SK-N-SH (cell line): ENCODE measurements at regions not wholly inside any gene's neighbourhood (a gene's known extent, or its start where the extent isn't known, plus 50 kb on each side); places are given as distances from the start of the nearest gene placed in this dataset.

Experiments used
- CTCF ChIP-seq: fragments of 200-600 bp; sonication (generic); IDR thresholded peaks from 2 replicates; pipeline ENCODE4 v1.6.1; 2017; ENCODE audit warnings: antibody characterized with exemption, mild to moderate bottlenecking, moderate library complexity
- EP300 ChIP-seq, 2 experiments: IDR thresholded peaks; 2 replicates each; pipeline versions ENCODE4 v1.4.0 to v1.6.1; 2012; ENCODE audit warnings: borderline replicate concordance in 1 of 2, low read depth in 1 of 2, low read length in 1 of 2
- NFIC ChIP-seq: IDR thresholded peaks from 2 replicates; pipeline ENCODE4 v1.4.0; 2012; ENCODE audit warnings: borderline replicate concordance
- POLR2AphosphoS5 ChIP-seq: IDR thresholded peaks from 2 replicates; pipeline ENCODE4 v1.6.1; 2012; ENCODE audit warnings: low read depth, low read length
- TAF1 ChIP-seq: IDR thresholded peaks from 2 replicates; pipeline ENCODE4 v1.6.1; 2012; ENCODE audit warnings: low read depth, mild to moderate bottlenecking, low read length, moderate library complexity, borderline replicate concordance
- TEAD4 ChIP-seq: IDR thresholded peaks from 2 replicates; pipeline ENCODE4 v1.4.0; 2012; ENCODE audit warnings: mild to moderate bottlenecking, borderline replicate concordance; ENCODE audit not compliant: insufficient read depth
- TF ChIP-seq, protein P1 (sequence below): IDR thresholded peaks from 2 replicates; pipeline ENCODE4 v1.4.0; 2012; ENCODE audit warnings: low read depth, borderline replicate concordance
- TF ChIP-seq, protein P2 (sequence below): fragments of 150-350 bp; IDR thresholded peaks from 2 replicates; pipeline ENCODE4 v1.6.1; 2017; ENCODE audit warnings: antibody characterized with exemption, low read length, low read depth, borderline replicate concordance

DNA sequence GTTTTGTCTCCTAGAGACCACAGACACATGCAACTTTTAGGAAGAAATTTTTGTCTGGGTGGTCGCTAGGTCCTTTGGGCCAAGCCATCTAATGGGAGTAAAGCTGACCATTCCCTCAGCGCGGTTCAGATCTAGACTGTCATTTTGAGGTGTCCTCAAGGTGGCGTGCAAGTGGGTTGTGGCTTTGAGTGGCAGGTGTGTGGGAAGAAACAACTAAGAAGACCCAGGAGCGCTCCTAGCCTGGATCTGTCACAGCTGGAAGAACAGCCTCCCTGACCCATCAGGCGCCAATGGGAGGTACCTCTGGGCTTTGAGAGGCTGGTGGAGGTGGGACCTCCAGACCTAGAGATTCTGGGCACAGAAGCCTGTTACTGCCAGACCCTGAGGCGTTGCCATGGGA lies 645.1 kb downstream of the KCNJ18 start:
- no peak for TF ChIP-seq TEAD4
- no peak for TF ChIP-seq CTCF
- TF ChIP-seq NFIC = no peak
- TF ChIP-seq EP300 (IDR thresholded peaks at IDR 0.05; ENCODE audit: borderline replicate concordance in 1 of 2, low read depth in 1 of 2, low read length in 1 of 2) = no peak
- TF ChIP-seq, protein P1, sequence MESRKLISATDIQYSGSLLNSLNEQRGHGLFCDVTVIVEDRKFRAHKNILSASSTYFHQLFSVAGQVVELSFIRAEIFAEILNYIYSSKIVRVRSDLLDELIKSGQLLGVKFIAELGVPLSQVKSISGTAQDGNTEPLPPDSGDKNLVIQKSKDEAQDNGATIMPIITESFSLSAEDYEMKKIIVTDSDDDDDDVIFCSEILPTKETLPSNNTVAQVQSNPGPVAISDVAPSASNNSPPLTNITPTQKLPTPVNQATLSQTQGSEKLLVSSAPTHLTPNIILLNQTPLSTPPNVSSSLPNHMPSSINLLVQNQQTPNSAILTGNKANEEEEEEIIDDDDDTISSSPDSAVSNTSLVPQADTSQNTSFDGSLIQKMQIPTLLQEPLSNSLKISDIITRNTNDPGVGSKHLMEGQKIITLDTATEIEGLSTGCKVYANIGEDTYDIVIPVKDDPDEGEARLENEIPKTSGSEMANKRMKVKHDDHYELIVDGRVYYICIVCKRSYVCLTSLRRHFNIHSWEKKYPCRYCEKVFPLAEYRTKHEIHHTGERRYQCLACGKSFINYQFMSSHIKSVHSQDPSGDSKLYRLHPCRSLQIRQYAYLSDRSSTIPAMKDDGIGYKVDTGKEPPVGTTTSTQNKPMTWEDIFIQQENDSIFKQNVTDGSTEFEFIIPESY = no peak
- no peak for TF ChIP-seq POLR2AphosphoS5
- TF ChIP-seq, protein P2, sequence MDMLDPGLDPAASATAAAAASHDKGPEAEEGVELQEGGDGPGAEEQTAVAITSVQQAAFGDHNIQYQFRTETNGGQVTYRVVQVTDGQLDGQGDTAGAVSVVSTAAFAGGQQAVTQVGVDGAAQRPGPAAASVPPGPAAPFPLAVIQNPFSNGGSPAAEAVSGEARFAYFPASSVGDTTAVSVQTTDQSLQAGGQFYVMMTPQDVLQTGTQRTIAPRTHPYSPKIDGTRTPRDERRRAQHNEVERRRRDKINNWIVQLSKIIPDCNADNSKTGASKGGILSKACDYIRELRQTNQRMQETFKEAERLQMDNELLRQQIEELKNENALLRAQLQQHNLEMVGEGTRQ = no peak
- no peak for TF ChIP-seq TAF1
